Panc1 (cell line): ENCODE measurements at regions not wholly inside any gene's neighbourhood (a gene's known extent, or its start where the extent isn't known, plus 50 kb on each side); places are given as distances from the start of the nearest gene placed in this dataset.

Experiments
- CTCF ChIP-seq: fragments of 450-650 bp; IDR thresholded peaks from 2 replicates; pipeline ENCODE4 v1.5.1; 2017; ENCODE audit warnings: mild to moderate bottlenecking
- POLR2AphosphoS5 ChIP-seq: IDR thresholded peaks from 2 replicates; pipeline ENCODE4 v1.6.1; 2012; ENCODE audit warnings: mild to moderate bottlenecking, low read depth, low read length, moderate library complexity
- REST ChIP-seq, 2 experiments: IDR thresholded peaks; 2 replicates each; pipeline ENCODE4 v1.6.1; 2011 to 2012; ENCODE audit warnings: low read depth in 2 of 2, control low read depth in 1 of 2, low read length in 1 of 2, mild to moderate bottlenecking in 1 of 2, moderate library complexity in 1 of 2; ENCODE audit not compliant: insufficient read depth in 1 of 2
- TCF7L2 ChIP-seq: IDR thresholded peaks from 2 replicates; pipeline ENCODE4 v1.6.1; 2011; ENCODE audit warnings: mild to moderate bottlenecking, low read depth, low read length, inconsistent platforms

GRCh38 chr4:181161669-181162068 is 1081.5 kb upstream of the TENM3 start:
- TF ChIP-seq CTCF (no peak), TCF7L2 (no peak), REST (IDR thresholded peaks at IDR 0.05; ENCODE audit: insufficient read depth in 1 of 2, low read depth in 2 of 2, low read length in 1 of 2) (no peak), POLR2AphosphoS5 (no peak)
